ENCODE measurements at regions not wholly inside any gene's neighbourhood (a gene's known extent, or its start where the extent isn't known, plus 50 kb on each side); places are given as distances from the start of the nearest gene placed in this dataset.

DNA sequence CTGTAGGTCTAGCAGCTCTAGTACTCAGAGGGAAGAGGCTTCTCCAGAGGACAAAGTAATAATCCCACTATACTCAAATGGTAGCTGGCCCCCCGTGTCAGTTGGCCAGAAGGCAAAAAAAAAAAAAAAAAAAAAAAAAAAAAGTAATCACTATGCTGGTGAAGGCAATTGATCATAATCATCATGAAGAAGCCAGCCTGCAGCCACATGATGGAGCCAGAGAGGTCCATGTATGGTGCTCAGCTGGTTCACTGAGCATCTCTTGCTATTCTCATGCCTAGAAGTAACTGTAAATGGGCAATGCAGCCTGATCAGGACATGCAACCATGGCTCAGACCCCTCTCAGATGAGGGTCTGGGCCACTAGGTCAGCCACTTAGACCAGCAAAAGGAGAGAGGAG, 378.8 kb downstream of the MED13L start:
- Histone ChIP-seq H3K27ac (no peak overlapping the region), H3K27me3 (no peaks in the 10 kb centered on the region), H3K36me3 (no peaks in the 10 kb centered on the region), H3K4me1 (no peaks in the 10 kb centered on the region), H3K4me3 (no peak overlapping the region), H3K9me3 (no peaks in the 10 kb centered on the region)
- intact Hi-C loops (cut with DNase I; ENCODE audit: low total_unique reads), result no loop called here
- in situ Hi-C loops (cut with MboI; ENCODE audit: low sequenced_read_pairs in 4 of 4), result no loop called here
- DNase-seq, result no peak
- TF ChIP-seq POLR2A (IDR thresholded peaks at IDR 0.05), result no peak
- TF ChIP-seq, protein P1, sequence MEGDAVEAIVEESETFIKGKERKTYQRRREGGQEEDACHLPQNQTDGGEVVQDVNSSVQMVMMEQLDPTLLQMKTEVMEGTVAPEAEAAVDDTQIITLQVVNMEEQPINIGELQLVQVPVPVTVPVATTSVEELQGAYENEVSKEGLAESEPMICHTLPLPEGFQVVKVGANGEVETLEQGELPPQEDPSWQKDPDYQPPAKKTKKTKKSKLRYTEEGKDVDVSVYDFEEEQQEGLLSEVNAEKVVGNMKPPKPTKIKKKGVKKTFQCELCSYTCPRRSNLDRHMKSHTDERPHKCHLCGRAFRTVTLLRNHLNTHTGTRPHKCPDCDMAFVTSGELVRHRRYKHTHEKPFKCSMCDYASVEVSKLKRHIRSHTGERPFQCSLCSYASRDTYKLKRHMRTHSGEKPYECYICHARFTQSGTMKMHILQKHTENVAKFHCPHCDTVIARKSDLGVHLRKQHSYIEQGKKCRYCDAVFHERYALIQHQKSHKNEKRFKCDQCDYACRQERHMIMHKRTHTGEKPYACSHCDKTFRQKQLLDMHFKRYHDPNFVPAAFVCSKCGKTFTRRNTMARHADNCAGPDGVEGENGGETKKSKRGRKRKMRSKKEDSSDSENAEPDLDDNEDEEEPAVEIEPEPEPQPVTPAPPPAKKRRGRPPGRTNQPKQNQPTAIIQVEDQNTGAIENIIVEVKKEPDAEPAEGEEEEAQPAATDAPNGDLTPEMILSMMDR (IDR thresholded peaks at IDR 0.05 in 4 of 5, conservative IDR thresholded peaks at IDR 0.05 in 1 of 5), result no peak
- ATAC-seq, result no peak

DNA sequence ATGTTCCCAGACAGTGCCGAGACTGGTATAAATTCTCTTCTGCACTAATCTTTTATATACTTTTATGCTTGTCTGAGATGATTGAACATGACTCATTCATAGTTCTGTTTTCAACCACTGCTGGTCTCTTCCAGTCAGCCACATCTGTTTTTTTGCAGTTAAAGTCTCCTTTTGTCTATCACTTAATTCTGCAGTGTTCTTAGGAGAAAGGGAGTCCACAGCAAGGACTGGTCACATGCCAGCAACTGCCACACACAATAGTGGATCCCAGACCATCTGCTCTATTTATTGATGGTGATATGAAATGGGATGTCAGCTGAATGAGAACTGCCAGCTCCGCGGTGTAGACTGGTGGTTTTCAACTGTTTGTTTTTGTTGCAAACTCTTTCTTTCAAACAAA, 379.8 kb downstream of the MED13L start:
- H3K27me3 ChIP-seq, result no peaks in the 10 kb centered on the region
- TF ChIP-seq POLR2A (IDR thresholded peaks at IDR 0.05), result no peak
- TF ChIP-seq, protein P1 (IDR thresholded peaks at IDR 0.05 in 4 of 5, conservative IDR thresholded peaks at IDR 0.05 in 1 of 5), result no peak

DNA sequence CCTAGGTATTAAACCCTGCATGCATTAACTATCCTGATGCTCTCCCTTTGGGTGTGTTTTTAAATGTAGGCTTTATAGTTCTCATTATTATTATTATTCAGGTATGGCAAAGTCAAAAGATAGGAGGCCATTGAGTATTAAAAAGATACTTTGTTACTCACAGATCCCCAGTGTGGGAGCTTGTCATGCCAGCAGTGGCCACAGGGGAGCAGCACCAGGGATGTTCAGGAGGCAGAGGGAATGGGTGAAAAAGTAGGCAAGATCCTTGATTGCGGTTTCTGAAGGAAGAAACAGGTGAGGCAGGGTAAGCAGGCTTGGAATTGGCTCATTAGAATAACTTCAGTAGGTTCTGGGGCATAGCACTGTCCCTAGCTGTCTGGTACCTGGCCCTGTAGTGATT, 382.2 kb downstream of the MED13L start:
- Histone ChIP-seq H3K36me3 (no peaks in the 10 kb centered on the region), H3K27ac (no peak overlapping the region), H3K9me3 (no peaks in the 10 kb centered on the region), H3K4me3 (no peak overlapping the region), H3K27me3 (no peaks in the 10 kb centered on the region), H3K4me1 (no peaks in the 10 kb centered on the region)
- TF ChIP-seq POLR2A (IDR thresholded peaks at IDR 0.05), result no peak
- TF ChIP-seq, protein P1 (IDR thresholded peaks at IDR 0.05 in 4 of 5, conservative IDR thresholded peaks at IDR 0.05 in 1 of 5), result no peak
- in situ Hi-C loops (cut with MboI; ENCODE audit: low sequenced_read_pairs in 4 of 4), result no loop called here
- ATAC-seq (no peak), DNase-seq (no peak)
- intact Hi-C loops (cut with DNase I; ENCODE audit: low total_unique reads), result no loop called here

More for the DNA sequence above, 379.8 kb downstream of the MED13L start:
- Histone ChIP-seq H3K4me3 (no peak overlapping the region), H3K27ac (no peak overlapping the region), H3K9me3 (no peaks in the 10 kb centered on the region), H3K36me3 (no peaks in the 10 kb centered on the region), H3K4me1 (no peaks in the 10 kb centered on the region)
- in situ Hi-C loops (cut with MboI; ENCODE audit: low sequenced_read_pairs in 4 of 4) (no loop called here), intact Hi-C loops (cut with DNase I; ENCODE audit: low total_unique reads) (no loop called here)
- no peak for DNase-seq
- ATAC-seq, result no peak

GRCh38 chr12:115891556-115892164, 385.8 kb downstream of the MED13L start:
- H3K4me1 ChIP-seq, result no peaks in the 10 kb centered on the region
- DNase-seq, result no peak
- in situ Hi-C loops (cut with MboI; ENCODE audit: low sequenced_read_pairs in 4 of 4) (no loop called here), intact Hi-C loops (cut with DNase I; ENCODE audit: low total_unique reads) (no loop called here)
- no peak for TF ChIP-seq POLR2A (IDR thresholded peaks at IDR 0.05)
- TF ChIP-seq, protein P1 (IDR thresholded peaks at IDR 0.05 in 4 of 5, conservative IDR thresholded peaks at IDR 0.05 in 1 of 5), result no peak
- H3K36me3 ChIP-seq, result no peaks in the 10 kb centered on the region
- no peak overlapping the region for H3K4me3 ChIP-seq
- H3K9me3 ChIP-seq, result no peaks in the 10 kb centered on the region
- no peak overlapping the region for H3K27ac ChIP-seq
- peaks cover 0 to 2% (median 0%) of the 10 kb centered on the region in 3 donors for H3K27me3 ChIP-seq
- ATAC-seq, result no peak

DNA sequence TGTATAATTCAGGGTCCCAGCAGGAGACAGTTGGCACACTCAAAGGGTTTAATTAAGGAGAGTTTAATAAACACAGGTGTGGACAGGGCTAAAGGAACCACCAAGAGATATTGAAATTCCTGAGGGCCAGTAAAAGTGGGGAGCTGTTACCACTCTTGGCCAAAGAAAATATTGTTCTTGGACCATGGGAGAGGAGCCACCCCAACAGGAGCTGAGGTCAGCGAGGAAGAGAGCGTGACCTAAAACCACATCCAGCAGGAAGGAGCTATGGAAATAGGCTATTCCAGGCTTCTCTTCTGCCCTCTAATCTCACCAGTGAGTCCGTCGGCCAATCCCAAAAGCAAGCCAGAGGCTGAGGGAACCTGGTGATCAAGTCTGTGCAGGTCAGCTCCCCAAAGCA, 390.8 kb downstream of the MED13L start:
- no peak overlapping the region for H3K4me3 ChIP-seq
- no peaks in the 10 kb centered on the region for H3K36me3 ChIP-seq
- no peak overlapping the region for H3K27ac ChIP-seq
- TF ChIP-seq, protein P1 (IDR thresholded peaks at IDR 0.05 in 4 of 5, conservative IDR thresholded peaks at IDR 0.05 in 1 of 5), result no peak
- no peak for TF ChIP-seq POLR2A (IDR thresholded peaks at IDR 0.05)
- in situ Hi-C loops (cut with MboI; ENCODE audit: low sequenced_read_pairs in 4 of 4), result no loop called here
- H3K27me3 ChIP-seq, result peaks cover 0 to 6% (median 0%) of the 10 kb centered on the region in 3 donors
- no peak for ATAC-seq
- DNase-seq, result no peak
- intact Hi-C loops (cut with DNase I; ENCODE audit: low total_unique reads), result no loop called here
- H3K4me1 ChIP-seq, result no peaks in the 10 kb centered on the region
- H3K9me3 ChIP-seq, result no peaks in the 10 kb centered on the region

Data from gastrocnemius medialis (tissue), 4 donors.